GM21381 (cell line): ENCODE measurements at regions not wholly inside any gene's neighbourhood (a gene's known extent, or its start where the extent isn't known, plus 50 kb on each side); places are given as distances from the start of the nearest gene placed in this dataset.

Experiments used
- ATAC-seq: cut with Tn5 transposase; IDR thresholded peaks from one replicate; pipeline ENCODE4 v1.9.1; 2021; ENCODE audit warnings: mild to moderate bottlenecking, moderate library complexity; ENCODE audit not compliant: unreplicated experiment

DNA sequence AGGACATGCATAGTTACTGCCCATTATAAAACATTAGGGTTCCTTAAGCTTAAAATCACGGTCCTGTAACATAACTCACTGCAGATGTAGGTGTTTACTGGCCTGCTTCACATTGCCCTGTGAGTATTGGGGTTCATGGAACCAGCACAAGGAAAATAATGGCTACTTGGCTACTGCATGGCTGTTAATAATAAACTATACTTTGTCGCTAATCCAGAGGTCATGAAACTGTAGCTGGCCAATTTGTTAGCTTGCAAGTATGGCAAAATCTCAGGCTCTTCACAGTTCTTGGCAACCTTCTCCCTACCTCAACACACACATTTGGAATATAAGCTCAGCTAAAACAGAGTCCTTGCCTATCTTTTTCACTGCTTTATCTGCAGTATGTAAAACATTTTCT is 274.0 kb upstream of the NR5A2 start:
- no peak for ATAC-seq

DNA sequence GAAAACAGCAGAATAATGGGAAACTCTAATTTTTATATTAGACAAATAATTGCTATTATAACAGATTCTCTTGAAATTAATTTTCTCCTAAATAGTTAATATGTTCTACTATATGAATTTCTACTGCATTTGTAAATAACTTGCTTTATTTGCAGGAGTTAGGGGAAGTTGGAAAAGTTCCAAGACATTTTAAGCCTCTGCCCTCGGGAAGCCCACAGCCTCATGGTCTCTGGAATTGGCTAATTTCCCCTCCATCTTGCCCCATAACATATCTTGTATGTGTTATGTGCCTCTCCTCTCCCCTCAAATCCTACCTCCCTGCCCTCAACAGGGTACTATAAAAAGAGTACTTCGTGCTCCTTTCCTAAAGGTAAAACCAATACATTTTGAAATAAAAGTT is 271.4 kb upstream of the NR5A2 start:
- ATAC-seq = no peak

DNA sequence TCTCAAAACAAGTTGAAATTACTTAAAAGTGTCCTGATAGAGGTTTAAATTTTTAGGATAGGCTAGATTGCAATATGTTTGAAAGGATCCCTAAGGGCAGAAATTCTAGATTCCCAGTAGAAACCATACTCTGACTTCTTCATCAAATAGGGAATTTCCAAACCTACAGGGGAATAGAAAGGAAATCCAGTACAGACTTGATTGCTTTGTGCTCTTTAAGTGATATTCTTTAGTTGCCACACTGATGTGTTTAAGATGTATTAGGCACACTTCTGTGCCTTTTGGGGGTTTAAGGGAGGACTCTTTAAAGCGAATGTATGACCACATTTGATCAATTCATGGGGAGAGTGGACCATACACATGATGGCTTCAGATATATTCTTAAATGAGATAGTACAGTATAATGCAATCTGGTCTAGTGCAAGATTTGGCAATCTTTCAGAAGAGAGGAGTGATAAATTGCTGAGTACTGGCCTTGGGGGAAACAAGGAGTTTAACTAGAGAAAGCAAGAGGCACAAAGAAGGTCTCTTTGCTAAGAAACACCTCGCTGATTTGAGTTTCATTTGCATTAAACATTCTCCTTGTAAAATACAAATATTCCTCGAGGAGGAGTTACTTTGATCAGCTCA is 268.8 kb upstream of the NR5A2 start:
- ATAC-seq = no peak

DNA sequence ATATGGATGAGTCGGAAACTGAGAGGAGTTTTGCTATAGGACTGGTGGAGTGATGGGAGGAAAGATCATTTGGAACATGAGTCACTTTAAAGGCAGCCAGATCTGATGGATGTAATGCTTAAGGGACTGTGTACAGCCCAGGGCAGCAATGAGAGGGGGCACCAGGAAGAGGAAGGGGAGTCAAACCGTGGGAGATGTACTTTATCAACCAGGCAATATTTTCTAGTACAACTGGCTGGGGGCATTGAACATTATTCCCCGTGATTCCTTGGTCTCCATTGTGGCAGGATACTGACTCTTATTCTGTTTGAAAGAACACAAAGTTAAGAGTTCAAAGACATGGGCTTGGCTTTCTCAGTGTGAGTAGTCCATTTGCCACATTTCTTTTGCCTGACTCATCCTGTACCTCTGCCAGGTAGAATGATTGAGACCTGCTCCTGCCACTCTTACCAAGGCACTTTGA is 268.2 kb upstream of the NR5A2 start:
- no peak for ATAC-seq

DNA sequence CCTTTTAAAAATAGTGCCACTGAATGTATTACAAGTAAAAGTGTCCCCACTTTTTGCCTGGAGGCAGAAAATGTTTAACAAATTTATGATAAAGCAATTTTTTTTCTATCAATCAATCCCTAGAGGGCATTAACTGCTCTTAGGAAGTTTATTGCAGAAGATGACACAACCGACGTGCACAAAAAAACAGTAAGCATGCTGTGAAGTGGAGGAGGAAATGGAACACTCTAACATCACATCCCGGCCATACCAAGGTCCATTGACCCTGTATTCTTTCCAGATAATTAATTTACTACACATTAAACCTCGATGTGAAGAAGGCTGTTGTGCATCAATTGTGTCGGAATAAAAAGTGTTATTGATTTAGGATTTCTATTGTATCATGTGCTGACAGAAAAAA is 264.9 kb upstream of the NR5A2 start:
- no peak for ATAC-seq

DNA sequence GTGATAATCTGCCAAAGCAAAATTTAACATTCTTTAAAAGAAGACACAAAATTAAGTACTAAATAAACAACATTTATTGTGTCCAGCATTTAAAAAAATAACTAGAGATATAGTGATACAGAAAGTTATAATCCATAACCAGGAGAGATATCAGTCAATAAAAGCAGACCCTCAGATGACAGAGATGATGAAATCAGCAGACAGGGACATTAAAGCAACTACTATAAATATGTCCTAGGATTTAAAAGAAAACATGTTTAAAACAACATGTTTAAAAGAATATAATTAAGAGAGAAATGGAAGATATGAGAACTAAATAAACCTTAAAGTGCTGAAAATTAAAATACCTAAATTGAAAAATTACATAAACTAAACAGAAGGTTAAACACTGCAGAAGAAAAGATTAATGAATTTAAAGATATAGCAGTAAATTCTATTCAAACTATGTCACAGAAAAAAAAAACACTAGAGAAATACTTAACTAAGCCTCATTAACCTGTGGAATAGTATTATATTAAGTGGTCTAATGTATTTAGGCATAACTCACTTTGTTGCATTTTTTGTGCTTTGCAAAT is 261.2 kb upstream of the NR5A2 start:
- no peak for ATAC-seq

DNA sequence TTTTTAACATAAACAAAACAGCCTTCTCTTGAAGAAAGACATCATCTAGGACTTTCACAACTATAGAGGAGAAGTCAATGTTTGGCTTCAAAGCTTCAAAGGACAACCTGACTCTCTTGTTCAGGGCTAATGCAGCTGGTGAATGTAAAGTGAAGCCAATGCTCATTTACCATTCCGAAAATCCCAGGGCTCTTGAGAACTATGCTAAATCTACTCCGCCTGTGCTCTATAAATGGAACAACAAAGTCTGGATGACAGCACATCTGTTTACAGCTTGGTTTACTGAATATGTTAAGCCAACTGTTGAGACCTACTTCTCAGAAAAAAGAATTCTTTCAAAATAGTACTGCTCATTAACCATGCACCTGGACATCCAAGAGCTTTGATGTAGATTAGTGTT is 259.8 kb upstream of the NR5A2 start:
- no peak for ATAC-seq

DNA sequence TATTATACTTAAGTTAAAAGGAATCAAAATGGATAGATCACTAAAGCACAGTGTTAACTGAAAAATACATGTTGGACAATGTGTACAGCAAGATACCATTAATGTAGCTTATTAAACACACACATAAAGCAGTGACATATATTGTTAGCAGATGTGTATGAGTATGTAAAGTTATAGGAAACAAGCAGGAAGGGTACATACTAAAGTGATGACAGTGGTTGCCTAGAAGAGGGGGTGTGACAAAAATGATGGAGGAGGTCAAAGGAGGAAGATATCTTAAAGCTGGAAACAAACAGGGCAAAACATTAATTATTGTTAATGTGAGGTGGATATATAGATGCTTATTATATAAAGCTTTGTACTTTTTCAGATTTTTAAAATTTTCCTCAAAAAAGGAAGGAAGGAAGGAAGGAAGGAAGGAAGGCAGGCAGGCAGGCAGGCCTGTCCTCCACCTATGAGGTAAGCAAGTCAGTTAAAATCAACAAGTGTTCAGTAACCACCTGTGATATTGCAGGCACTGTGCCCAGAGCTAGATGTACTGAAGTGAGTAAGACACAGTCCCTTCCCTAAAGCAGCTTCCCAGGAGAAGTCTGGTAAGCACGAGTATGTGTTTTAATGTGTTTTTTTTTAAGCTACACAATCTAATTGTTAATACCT is 252.9 kb upstream of the NR5A2 start:
- no peak for ATAC-seq

DNA sequence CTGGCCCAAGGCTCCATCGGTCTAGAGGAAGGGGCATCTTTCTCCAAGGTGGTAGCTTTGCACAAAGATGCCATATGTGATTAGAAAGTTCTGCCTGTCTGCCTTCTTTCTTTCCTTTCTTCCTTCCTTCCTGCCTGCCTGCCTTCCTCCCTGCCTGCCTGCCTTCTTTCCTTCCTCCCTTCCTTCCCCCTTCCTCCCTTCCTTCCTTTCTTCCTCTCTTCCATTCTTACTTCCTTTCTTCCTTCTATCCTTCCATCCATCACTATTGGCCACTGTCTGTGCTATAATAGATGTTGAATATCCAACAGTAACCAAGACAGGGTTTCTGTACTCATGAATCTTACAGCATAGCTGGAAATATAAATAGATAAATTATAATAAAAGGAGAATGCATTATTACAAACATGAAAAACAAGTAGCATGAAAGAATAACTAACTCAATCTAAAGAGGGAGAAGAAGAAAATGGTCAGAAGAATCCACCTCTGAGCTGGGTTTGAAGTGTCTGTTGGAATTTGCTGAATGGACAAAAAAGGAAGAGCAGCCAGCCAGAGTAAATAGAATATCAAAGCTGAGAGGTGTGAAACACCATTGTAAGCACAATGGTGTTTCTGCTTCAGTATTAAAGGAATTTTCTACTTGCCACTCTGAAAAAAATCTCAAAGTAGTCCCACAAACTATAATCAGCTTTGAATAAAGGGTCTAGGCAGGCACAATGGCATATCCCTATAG is 250.6 kb upstream of the NR5A2 start:
- no peak for ATAC-seq

DNA sequence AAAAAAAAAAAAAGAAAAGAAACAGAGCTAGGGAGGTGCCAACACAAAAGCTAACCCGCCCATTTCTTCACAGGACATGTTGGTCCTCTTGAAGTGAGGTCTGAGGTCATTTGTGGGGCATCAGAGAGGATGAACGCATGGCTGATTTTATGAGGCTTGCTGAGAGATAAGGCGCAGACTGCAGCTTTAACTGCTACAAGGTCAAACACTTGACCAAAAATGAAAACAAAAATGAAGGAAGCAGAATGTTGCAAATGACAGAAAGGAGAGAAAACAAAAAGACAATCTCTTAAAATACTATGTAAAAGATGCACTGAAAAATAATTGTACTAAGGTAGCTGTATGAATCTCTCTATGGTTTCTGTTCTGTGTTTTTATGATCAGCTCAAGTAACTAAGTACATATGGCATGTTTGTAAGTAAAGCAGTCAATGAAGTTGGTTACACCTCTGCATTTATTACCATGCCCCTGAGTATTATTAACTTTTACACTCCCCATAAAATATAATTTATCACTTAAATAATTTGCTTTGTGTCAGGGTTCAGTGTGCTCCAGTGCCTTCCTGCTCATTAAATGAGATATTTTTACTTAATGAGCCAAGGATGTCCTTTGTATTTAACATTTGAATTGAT is 249.1 kb upstream of the NR5A2 start:
- no peak for ATAC-seq

DNA sequence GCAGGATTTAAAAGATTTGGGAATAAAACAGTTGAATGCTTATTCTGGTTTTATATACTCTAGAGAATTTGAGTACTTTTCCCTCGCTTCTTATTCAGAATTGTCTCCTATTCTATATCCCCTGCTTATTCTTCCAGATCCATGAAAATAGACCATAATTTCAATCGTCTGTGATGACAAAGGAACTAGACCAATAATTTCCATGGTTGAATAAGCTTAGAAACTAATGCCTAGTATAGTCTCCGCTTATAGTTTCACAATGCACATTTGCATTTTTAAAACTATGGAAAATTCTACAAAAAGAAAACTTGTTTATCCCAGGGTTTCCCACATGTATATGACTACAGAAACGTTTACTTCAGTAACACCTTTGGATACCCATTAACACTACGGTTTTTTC is 247.4 kb upstream of the NR5A2 start:
- no peak for ATAC-seq

DNA sequence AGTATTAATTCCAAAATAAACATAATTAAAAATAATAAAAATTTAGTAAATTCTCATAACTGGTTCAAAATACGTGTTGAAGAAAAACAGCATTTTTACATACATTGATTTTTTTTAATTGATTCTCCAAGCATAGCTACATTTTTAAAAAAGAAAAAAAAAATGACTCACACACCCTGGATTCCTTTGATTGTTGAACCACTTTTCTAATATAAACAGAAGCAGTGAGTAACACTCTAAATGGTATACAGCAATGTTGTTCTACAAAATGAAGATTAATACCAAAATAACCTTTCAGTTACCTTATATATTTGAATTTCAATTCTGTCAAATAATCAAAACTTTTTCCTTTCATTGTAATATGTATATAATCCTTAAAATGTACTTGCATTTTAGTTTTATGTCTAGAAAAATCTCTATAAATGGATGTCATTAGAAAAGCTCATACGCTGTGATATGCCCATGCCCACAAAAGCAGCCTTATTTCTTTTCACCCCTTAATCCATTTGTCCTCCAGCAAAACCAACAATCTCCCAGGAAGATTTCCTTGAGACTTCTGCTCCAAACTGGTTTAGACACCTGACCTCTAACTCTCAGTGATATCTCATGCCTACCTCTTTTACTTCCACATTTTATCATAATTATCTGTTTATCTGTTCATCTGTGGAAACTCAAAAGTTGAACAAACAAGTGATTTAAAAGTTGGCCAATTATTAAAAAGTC is 246.4 kb upstream of the NR5A2 start:
- ATAC-seq = no peak

DNA sequence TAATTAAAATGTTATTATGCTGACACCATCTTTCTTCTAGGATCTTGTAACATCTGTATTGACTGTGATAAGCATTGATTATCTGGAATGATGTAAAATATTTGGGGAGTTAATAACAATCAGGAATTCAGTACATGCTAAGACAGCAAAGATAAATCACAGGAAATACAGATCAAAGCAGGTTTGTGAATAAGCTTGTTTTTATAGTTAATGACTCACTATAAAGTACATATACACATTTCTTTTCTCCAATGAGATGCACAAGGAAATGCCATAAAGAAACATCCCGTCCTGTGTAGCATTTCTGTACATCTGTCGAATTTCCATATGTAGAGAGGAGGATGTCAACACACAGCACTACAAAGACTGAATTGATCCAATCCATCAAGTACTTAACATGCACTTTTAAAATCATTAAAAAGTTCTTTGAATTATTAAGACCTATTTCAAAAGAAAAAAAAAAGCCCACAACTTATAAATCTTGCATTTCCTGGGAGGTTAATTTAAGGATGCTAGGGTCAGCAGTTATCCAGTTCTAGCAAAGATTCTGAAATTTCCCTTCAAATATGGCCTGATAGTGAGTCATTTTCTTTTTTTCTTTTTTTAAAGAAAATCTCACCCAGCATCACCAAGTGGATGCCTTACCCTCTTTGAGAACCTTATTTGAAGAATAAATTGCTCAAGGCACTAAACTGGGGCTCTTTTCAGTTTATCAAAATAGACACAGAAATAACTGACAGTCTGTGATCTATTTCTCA is 243.2 kb upstream of the NR5A2 start:
- no peak for ATAC-seq

DNA sequence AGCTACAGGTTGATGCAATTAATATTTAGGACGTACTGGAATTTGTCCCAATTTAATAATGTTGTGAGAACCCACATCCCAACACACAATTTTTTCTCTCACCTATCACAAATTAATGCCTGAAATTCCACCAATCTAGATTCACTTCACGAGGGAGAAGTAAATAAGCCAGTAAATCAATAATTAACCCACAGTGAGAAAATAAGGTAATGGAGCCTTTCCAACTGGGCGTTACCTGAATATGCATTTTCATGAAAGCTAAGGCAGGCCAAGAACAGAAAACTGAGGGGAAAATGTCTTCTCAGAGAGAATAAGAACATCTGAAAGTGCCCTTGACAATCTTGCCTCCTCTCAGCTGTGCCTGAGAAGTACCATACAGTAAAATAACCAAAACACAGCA is 240.8 kb upstream of the NR5A2 start:
- ATAC-seq = no peak

DNA sequence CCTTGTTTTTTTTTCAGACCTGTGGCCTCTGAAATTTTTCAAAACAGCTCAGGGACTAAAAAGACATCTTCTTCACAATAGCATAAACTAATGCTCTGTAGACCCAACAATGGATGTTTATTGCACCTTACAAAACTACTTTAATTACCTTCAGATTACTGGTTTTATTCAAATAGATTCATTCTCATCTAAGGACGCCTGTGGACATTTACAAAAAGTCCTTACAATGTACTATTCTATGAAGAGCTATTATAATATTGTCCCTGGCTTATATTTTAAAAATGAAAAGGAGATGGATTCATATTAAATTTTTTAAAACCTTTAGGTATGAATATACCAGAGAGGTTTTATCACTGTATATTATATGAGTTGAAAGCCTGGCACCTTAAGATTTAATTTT is 238.4 kb upstream of the NR5A2 start:
- no peak for ATAC-seq

DNA sequence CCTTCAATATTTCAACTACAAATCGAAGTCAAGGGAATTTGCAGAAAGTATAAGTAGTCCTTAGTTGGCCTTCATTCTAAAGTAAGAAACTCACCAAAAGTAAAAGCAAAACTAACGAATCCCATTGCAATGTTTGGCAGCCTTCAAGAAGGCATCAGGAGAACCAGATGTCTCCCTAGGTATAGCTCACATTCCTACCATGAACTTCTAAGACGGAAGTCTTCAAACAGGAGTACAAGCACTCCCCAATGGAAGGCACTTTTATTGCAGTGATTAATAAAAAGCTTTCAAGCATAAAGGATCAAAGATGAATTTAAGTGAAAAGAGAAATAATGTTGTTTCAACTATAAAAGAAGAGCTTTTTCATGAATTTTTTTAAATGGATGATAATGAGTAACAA is 236.0 kb upstream of the NR5A2 start:
- ATAC-seq = no peak

DNA sequence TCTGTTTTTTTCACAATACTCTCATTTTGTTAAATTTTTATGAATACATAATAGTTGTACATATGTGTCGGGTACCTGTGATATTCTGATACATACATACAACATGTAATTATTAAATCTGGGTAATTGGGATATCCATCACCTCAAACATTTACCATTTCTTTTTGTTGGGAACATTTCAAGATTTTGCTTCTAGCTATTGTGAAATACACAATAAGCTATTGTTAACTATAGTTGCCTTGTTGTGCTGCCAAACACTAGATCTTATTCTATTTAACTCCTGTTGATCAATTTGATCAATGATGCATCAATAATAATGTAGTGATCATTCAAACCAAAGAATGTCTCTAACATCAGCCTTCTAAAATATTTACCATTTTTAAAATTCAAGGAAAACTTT is 234.6 kb upstream of the NR5A2 start:
- ATAC-seq = no peak

DNA sequence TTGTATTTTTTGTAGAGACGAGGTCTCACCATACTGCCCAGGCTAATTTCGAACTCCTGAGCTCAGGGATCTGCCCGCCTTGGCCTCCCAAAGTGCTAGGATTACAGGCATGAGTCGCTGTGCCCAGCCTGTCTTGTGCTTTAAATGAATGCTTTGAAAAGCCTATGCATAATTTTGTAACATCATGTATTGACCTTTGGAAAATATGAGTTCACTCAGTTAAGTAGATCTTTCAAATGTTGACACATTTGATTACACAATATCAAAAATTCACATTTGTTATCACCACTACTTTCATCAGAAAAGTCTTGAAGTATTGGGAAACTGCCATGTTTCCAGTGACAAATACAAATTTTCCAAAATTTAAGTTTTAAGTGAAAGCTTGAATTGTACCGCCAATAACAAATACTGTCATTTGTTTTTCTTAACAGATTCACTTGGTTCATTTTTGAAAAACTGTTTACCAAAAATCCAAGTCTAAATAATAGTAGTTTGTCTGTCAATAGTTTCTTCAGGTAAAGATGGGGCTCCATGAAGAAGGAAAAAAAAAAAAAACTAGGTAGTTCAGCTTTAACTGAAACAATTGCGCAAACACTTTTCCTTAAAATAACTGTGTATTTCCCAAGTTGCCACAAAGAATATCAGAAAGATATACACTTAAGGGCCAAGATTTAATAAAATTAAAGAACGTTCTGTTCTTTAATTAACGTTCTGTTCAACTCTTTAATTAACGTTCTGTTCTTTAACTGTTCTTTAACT is 233.2 kb upstream of the NR5A2 start:
- ATAC-seq = no peak

DNA sequence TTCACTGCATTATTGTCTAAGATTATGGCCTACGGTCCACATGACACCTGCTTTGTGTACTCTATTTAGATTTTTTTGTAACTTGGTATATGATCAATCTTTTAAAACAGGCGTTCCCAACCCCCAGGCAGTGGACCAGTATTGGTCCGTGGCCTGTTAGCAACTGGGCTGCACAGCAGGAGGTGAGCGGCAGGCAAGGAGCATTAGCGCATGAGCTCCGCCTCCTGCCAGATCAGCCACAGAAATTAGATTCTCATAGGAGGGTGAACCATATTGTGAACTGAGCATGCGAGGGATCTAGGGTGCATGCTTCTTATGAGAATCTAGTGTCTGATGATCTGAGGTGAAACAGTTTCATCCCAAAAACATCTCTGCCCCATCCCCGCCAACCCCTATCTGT is 228.4 kb upstream of the NR5A2 start:
- ATAC-seq = no peak
